ENCODE measurements at regions not wholly inside any gene's neighbourhood (a gene's known extent, or its start where the extent isn't known, plus 50 kb on each side); places are given as distances from the start of the nearest gene placed in this dataset.

GRCh38 chr15:39504808-39505207 is 76.1 kb upstream of the THBS1 start:
- Histone ChIP-seq H3K4me2 (ENCODE audit: low read length) (no peak overlapping the region), H2AFZ (ENCODE audit: low read length) (no peak overlapping the region), H3K79me2 (ENCODE audit: insufficient read depth, low read length) (no peaks in the 10 kb centered on the region), H3K9me3 (ENCODE audit: low read length) (no peaks in the 10 kb centered on the region), H3K27me3 (ENCODE audit: insufficient read depth, low read length) (no peaks in the 10 kb centered on the region), H3K9me2 (ENCODE audit: low read depth, low read length) (no peaks in the 10 kb centered on the region), H3K27ac (ENCODE audit: low read depth, low read length, poor library complexity, severe bottlenecking) (no peak overlapping the region), H3K36me3 (ENCODE audit: insufficient read depth, low read length) (no peaks in the 10 kb centered on the region), H3K4me1 (ENCODE audit: insufficient read depth, low read length, severe bottlenecking) (no peaks in the 10 kb centered on the region), H4K20me1 (ENCODE audit: insufficient read depth, low read length) (no peaks in the 10 kb centered on the region), H3K4me3 (ENCODE audit: low read depth, low read length, poor library complexity, severe bottlenecking) (no peak overlapping the region), H3K9ac (ENCODE audit: low read length) (no peak overlapping the region), H3F3A (ENCODE audit: insufficient read depth, low read length) (no peaks in the 10 kb centered on the region)
- no peak for TF ChIP-seq CTCF (IDR thresholded peaks at IDR 0.05; ENCODE audit: low read length)

GRCh38 chr15:39506146-39506545 is 74.7 kb upstream of the THBS1 start:
- Histone ChIP-seq H3K4me1 (ENCODE audit: insufficient read depth, low read length, severe bottlenecking) (no peaks in the 10 kb centered on the region), H3K4me2 (ENCODE audit: low read length) (no peak overlapping the region), H2AFZ (ENCODE audit: low read length) (no peak overlapping the region), H4K20me1 (ENCODE audit: insufficient read depth, low read length) (no peaks in the 10 kb centered on the region), H3K27me3 (ENCODE audit: insufficient read depth, low read length) (no peaks in the 10 kb centered on the region), H3K9me2 (ENCODE audit: low read depth, low read length) (no peaks in the 10 kb centered on the region), H3K4me3 (ENCODE audit: low read depth, low read length, poor library complexity, severe bottlenecking) (no peak overlapping the region), H3K79me2 (ENCODE audit: insufficient read depth, low read length) (no peaks in the 10 kb centered on the region), H3F3A (ENCODE audit: insufficient read depth, low read length) (no peaks in the 10 kb centered on the region), H3K9ac (ENCODE audit: low read length) (no peak overlapping the region), H3K9me3 (ENCODE audit: low read length) (no peaks in the 10 kb centered on the region), H3K27ac (ENCODE audit: low read depth, low read length, poor library complexity, severe bottlenecking) (no peak overlapping the region), H3K36me3 (ENCODE audit: insufficient read depth, low read length) (no peaks in the 10 kb centered on the region)
- no peak for TF ChIP-seq EZH2 (IDR thresholded peaks at IDR 0.05; ENCODE audit: borderline replicate concordance, low read length)
- no peak for TF ChIP-seq CTCF (IDR thresholded peaks at IDR 0.05; ENCODE audit: low read length)

GRCh38 chr15:39508536-39508935 is 72.3 kb upstream of the THBS1 start:
- Histone ChIP-seq H3K79me2 (ENCODE audit: insufficient read depth, low read length) (no peaks in the 10 kb centered on the region), H3K9me2 (ENCODE audit: low read depth, low read length) (no peaks in the 10 kb centered on the region), H4K20me1 (ENCODE audit: insufficient read depth, low read length) (no peaks in the 10 kb centered on the region), H3F3A (ENCODE audit: insufficient read depth, low read length) (no peaks in the 10 kb centered on the region), H3K4me2 (ENCODE audit: low read length) (no peak overlapping the region), H3K27me3 (ENCODE audit: insufficient read depth, low read length) (no peaks in the 10 kb centered on the region), H3K4me3 (ENCODE audit: low read depth, low read length, poor library complexity, severe bottlenecking) (no peak overlapping the region), H3K9ac (ENCODE audit: low read length) (no peak overlapping the region), H3K27ac (ENCODE audit: low read depth, low read length, poor library complexity, severe bottlenecking) (no peak overlapping the region), H2AFZ (ENCODE audit: low read length) (no peak overlapping the region), H3K4me1 (ENCODE audit: insufficient read depth, low read length, severe bottlenecking) (no peaks in the 10 kb centered on the region), H3K36me3 (ENCODE audit: insufficient read depth, low read length) (no peaks in the 10 kb centered on the region), H3K9me3 (ENCODE audit: low read length) (no peaks in the 10 kb centered on the region)
- no peak for TF ChIP-seq CTCF (IDR thresholded peaks at IDR 0.05; ENCODE audit: low read length)
- no peak for TF ChIP-seq EZH2 (IDR thresholded peaks at IDR 0.05; ENCODE audit: borderline replicate concordance, low read length)
